GM12864 (cell line): ENCODE measurements at regions not wholly inside any gene's neighbourhood (a gene's known extent, or its start where the extent isn't known, plus 50 kb on each side); places are given as distances from the start of the nearest gene placed in this dataset.

Experiments
- DNase-seq: peaks from one replicate; pipeline ENCODE4 v3.0.0-alpha.2; 2011; ENCODE audit warnings: low read depth
- H3K4me3 ChIP-seq: 2 replicates; pipeline ENCODE4 v1.5.1; 2011; ENCODE audit warnings: mild to moderate bottlenecking, low read depth, low read length, control low read depth
- TF ChIP-seq, protein P1 (sequence below): IDR thresholded peaks from 2 replicates; pipeline ENCODE4 v1.5.1; 2011; ENCODE audit warnings: low read depth, mild to moderate bottlenecking, moderate library complexity, low read length, control low read depth, inconsistent platforms; ENCODE audit errors: missing control alignments

DNA sequence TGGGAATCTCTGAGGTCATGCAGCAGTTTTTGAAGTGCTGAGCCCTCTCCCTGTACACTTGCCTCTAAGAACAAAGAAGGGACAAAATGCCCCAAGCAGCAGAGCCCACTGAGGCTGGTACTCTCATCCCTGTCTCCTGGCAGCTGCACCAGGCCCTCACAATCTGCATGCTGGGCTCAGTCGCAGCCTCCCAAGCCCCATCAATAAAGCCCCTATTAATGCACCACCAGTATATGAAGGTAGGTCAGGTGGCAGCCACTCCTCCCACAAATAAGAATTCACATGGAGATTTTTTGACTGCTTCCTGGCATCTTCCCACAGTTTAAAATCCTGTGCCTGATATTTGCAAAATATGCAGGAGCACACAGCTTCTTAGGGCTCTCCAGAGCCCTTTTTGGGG is 181.2 kb upstream of the PALMD start:
- DNase-seq, result no peak
- TF ChIP-seq, protein P1, sequence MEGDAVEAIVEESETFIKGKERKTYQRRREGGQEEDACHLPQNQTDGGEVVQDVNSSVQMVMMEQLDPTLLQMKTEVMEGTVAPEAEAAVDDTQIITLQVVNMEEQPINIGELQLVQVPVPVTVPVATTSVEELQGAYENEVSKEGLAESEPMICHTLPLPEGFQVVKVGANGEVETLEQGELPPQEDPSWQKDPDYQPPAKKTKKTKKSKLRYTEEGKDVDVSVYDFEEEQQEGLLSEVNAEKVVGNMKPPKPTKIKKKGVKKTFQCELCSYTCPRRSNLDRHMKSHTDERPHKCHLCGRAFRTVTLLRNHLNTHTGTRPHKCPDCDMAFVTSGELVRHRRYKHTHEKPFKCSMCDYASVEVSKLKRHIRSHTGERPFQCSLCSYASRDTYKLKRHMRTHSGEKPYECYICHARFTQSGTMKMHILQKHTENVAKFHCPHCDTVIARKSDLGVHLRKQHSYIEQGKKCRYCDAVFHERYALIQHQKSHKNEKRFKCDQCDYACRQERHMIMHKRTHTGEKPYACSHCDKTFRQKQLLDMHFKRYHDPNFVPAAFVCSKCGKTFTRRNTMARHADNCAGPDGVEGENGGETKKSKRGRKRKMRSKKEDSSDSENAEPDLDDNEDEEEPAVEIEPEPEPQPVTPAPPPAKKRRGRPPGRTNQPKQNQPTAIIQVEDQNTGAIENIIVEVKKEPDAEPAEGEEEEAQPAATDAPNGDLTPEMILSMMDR, result no peak
- no peak overlapping the region for H3K4me3 ChIP-seq

DNA sequence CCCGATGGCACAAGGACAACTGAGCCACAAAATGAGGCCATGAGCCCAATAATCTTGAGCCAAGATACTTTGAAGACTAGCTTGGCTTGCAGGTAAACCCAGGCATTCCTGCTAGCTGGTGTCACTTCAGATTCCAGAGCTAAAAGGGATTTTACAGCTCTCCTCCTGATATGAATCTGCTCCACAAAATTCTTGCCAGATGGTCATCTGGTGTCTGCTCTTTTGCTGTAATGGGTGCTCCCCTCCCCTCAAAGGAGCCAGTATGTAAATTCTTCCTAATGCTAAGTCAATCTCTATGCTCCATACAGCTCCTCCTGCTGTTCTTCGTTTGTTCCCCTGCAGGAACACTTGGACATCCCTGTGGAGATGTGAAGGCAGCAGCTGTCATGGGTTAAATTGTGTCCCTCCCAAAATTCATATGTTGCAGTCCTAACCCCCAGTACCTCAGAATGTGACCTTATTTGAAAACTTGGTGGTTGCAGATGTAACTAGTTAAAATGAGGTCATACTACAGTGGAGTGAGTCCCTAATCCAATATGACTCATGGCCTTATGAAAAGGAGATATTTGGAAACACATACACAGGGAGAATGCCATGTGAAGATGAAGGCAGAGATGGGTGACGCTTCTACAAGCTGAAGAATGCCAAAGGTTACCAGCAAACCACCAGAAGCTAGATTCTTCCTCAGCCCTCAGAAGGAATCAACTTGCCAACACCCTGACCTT is 180.6 kb upstream of the PALMD start:
- no peak for DNase-seq
- H3K4me3 ChIP-seq, result no peak overlapping the region
- TF ChIP-seq, protein P1, result no peak

DNA sequence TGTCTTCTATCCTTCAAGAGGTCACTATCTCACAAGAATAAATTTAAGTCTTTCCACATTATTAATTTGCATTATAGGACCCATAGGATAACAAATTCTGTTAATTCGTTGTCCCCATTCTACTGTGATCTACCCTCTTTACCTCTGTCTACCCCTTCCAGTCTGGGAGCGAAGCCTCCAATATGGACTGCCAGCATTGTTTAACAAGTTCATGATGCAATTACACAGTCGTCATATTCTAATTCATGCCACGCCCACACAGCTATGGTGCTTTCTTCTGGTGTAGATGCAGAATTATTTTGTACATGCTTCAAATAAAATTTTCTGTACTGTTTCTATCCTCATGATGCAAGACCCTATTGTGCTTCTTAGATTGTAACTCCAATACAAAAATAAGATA is 178.3 kb upstream of the PALMD start:
- no peak overlapping the region for H3K4me3 ChIP-seq
- DNase-seq, result no peak
- TF ChIP-seq, protein P1, result no peak

DNA sequence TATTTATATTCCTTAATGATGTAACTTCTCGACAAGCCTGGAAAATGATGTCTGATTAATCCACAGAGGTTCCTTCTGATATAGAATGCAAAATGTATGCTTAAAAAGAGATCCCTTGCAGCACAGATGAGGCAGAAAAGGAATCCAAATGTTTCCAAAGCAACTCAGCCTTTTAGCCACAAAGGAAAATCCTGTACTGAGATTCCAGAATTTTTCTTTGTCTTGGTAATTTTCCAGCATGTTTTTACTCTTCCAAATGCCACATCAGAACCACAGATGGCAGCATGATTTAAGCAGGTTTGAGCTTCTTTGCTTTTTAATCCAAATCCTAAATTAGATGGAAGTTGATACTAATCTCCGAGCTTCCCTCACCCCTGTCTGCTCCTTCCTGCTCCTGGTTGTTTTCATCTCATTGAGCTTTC is 176.4 kb upstream of the PALMD start:
- TF ChIP-seq, protein P1, result no peak
- no peak for DNase-seq
- no peak overlapping the region for H3K4me3 ChIP-seq

DNA sequence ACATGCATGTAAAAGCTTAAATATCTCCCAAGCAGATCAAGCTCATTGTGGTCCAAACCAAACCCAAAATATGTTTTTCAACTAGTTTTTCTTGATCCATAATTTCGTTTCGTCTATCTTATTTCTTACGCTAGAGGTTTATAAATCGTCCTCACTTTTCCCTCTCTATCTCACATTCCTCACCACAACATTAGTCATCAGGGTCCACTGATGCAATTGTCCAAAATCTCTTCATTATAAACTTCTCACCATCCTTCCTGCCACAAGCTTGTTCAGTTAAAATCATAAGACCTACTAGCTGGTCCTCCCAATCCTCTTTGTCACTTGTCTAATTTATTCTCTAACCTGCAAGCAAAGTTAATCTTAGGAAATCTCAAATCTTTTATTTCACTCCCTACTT is 173.0 kb upstream of the PALMD start:
- no peak overlapping the region for H3K4me3 ChIP-seq
- DNase-seq, result no peak
- TF ChIP-seq, protein P1, result no peak

DNA sequence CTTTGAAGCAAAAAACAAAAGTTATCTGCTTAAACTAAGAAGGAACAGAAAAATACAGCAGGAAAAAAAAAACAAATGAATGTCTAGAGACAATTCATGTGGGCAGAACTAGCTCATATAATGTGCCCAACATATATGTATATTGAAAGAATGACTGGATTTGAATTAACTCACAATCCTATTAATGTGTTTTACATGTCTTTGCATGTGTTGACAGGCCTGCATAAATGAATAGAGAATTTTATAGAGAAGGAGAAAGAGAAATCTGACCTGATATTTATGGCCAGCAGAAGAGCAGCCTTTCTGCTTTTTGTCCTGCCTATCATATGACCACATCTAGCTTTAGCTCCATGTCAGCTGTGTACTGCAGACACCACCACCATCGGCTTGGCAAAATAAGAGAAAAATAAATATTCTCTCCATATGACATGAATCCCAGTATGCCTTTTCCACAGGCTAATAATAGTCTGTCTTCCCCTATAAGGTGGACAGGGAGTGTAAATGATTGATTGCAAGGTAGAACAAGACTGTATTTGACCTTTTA is 171.5 kb upstream of the PALMD start:
- H3K4me3 ChIP-seq, result no peak overlapping the region
- no peak for DNase-seq
- TF ChIP-seq, protein P1, result no peak

DNA sequence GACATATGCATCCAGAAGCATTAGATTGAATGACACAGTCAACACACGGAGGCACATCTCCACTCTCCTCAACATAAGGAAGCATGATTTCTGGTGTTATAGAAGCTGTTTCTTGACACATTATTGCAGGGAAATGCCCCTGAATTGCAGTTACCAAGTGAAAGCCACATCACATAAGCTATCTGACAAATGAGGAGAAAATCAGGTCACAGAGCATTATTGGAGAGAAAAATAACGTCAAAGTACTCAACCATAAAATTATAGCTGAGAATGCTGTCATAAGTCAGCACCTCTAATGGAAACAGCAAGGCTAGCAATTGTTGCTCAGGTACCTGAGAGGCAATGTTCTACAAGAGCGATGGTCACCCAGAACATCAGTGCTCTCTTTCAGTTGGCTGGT is 169.9 kb upstream of the PALMD start:
- H3K4me3 ChIP-seq, result no peak overlapping the region
- TF ChIP-seq, protein P1, result no peak
- DNase-seq, result no peak
